Stimulated activated CD4-positive, alpha-beta T cell treated with anti-CD3 and anti-CD28 coated beads, Interleukin-12 subunit alpha, Interleukin-12 subunit beta, amount 100 ng/mL, for 24 hours (primary cell): ENCODE measurements at regions not wholly inside any gene's neighbourhood (a gene's known extent, or its start where the extent isn't known, plus 50 kb on each side); places are given as distances from the start of the nearest gene placed in this dataset.
"Not testable (repeated sequence)": the region's sequence is repeated elsewhere in the genome, so short reads cannot be mapped to it uniquely, and the experiment has no call there.

Experiments
- DNase-seq, 2 experiments: peaks; one replicate each; pipeline ENCODE4 v3.0.0-alpha.2; 2020; ENCODE audit warnings: low read depth in 2 of 2

- DNase-seq: no peak
These were observed 169.0 kb upstream of the GRK3 start for GRCh38 chr22:25395468-25395867.

GRCh38 chr22:25395915-25396314, 168.6 kb upstream of the GRK3 start:
- no peak for DNase-seq

DNA sequence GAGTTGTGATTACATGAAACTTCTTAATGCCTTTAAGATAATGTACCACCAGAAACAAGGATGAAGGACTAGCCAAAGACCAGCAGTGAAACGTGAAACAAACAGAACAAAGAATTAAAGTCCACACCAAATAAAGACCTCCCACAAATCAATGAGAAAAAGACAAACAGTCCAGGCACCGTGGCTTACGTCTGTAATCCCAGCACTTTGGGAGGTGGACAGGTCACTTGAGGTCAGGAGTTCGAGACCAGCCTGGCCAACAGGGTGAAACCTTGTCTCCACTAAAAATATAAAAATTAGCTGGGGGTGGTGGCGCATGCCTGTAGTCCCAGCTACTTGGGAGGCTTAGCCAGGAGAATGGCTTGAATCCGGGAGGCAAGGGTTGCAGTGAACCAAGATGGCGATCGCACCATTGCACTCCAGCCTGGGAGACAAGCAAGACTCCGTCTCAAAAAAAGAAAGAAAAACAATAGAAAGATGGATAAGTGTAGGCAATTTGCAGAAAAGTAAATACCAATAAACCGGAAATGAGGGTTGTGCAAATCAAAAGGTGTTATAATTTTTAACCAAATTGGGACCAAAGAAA, 167.8 kb upstream of the GRK3 start:
- no peak for DNase-seq

DNA sequence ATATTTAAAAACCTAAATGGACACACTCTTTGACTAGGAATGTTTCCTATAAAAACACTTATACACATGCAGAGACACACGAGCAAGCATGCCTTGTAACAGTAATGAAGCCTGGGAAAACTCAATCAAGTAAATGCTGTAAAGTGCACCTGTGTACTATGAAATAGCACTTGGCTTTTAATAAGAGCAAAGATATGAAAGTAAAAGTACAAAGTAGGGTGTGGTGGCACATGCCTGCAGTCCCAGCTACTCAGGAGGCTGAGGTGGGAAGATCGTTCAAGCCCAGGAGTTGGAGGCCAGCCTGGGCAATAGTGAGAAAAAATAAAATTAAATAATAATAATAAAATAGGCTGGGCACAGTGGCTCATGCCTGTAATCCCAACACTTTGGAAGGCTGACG, 166.9 kb upstream of the GRK3 start:
- DNase-seq: no peak

GRCh38 chr22:25398591-25399062, 165.8 kb upstream of the GRK3 start:
- DNase-seq: peak; percentile 3 to 22

GRCh38 chr22:25399649-25400151, 164.8 kb upstream of the GRK3 start:
- DNase-seq: no peak

DNA sequence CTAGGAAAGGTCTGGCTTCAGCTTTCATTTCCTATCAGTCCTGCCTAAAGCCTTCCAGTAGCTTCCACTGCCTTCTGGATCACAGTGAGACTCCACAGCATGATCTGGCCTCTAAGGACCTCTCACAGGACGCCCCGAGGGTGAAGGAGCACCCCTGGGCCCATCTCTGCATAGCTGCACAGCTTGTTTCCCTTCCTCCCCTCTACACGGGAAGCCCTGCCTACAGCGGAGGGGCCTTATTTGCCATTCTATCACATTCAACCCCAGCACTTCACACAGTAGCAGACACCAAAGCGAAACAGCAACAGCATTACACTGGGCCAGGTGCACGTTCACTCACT, 162.3 kb upstream of the GRK3 start:
- no peak for DNase-seq

GRCh38 chr22:25402501-25403283, 161.8 kb upstream of the GRK3 start:
- DNase-seq: no peak

DNA sequence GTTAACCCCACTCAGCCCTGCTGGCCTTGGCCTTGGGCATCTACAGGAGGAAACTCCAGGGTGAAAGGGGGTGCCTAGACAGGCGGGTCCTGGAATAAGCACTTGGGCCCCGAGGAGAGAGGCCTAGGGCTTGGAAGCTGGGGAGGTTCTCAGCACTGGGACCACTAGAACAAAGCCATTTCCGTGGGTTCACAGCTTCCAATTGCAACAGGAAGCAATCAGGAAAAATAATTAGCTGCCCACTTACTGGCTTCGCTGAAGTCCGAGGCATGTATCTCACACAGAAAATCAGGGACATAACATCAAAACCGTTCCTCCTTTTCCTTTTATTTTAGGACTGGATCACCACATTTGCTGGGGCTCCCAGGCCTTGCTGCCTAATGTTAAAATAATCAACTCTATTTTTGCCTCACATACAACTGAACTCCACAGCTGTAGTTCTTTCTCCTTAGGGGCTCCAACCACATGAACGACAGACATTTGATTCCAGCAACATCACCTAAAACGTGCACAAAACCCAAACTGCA, 161.1 kb upstream of the GRK3 start:
- no peak for DNase-seq

DNA sequence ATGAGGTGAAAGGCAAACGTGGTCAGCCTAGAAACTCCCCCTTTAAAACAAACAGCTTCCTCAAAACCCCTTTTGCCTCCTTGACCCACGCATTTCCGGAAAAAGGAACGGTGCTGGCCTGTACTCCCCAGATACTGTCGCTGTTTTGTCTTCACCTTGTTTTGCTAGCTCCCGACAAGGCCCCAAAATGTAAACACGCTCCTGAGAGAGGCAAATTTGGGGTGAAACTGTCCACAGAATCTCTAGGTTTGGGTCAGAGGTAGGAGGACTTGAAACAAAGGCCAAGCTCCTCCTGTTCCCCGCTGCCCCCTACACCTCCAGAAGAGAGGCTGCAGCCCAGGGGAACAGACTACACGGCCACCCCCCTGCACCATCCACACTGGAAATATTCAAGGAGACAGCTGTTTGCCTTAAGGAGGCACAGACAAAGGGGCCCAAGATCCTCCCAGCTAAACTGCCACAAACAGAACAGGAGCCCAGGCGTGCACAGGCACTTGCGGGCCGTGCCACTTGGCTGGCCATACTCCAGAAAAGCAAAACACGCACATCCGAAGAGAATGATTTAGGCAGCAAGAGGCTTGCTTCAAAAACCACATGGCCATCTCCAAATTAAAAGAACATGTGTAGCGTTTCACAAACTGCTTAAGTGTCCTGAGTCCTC, 160.5 kb upstream of the GRK3 start:
- no peak for DNase-seq

GRCh38 chr22:25404556-25404927, 159.9 kb upstream of the GRK3 start:
- no peak for DNase-seq

GRCh38 chr22:25404928-25405816, 159.3 kb upstream of the GRK3 start:
- DNase-seq: peak; percentile 15 to 69

DNA sequence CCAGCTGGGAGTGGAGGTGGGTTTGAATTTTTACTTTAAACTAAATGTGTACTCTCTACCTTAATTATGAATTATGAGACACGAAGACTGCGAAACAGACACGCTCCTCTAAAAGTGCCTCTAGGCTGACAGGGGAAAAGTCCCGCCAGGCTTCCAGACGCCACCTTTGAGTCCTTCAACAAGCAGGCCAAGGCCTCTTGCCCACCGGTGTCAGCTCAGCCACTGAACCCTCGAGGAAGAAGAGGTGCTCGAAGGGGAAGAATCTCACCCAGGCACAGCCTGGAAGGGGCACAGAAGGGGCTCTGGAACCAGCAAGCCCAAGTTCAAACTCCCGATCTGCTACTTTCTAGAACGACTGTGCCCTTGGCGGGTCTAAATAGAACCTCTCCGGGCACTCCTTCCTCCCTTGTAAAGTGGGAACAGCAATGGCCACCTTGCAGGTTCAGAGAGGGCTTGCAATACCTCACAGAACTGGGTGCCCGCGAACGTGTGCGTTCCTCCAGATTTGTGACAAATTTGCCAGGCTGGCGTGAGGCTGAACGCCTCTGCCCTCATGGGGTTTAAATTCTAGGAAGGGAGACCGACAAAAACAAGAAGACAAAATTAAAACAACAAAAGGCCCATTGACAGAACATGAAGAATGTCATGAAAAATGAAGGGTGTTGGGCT, 158.5 kb upstream of the GRK3 start:
- no peak for DNase-seq

- no peak for DNase-seq
These were observed 157.8 kb upstream of the GRK3 start for GRCh38 chr22:25406510-25407210.

DNA sequence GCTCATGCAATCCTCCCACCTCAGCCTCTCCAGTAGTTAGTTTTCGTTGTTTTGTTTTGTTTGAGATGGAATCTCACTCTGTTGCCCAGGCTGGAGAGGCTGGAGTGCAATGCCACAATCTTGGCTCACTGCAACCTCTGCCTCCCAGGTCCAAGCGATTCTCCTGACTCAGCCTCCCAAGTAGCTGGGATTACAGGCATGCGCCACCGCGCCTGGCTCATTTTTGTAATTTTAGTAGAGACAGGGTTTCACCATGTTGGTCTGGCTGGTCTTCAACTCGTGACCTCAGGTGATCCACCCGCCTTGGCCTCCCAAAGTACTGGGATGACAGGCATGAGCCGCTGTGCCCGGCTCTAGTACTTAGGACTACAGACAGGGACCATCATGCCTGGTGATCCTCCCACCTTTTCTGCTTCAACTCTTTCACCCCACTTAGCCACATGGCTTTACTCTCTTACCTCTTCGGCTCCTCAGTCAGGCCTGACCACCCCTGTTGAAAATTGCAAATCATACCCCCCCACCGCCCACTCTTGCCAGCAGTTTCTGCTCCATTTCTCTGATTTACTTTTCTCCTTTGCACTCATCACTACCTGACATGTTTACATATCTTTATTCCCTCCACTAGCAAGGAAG, 157.1 kb upstream of the GRK3 start:
- no peak for DNase-seq

DNA sequence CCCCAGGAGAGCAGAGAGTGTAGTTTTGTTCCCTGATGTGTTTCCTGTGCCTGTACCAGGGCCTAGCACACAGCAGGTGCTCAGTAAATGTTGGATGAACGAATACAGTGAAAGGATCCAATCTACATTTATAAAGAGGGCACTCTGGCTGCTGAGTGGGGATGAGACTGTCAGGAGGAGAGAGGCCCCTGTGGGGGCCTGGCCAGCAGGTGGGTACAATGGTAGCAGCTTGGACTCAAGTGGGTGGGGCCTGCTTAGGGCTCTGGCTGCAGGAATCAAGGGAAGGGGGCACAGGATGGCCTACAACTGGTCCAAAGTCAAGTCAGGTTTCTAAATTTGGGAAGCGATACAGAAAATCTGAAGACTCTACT, 156.6 kb upstream of the GRK3 start:
- DNase-seq: no peak

GRCh38 chr22:25409240-25409639, 155.2 kb upstream of the GRK3 start:
- no peak for DNase-seq

DNA sequence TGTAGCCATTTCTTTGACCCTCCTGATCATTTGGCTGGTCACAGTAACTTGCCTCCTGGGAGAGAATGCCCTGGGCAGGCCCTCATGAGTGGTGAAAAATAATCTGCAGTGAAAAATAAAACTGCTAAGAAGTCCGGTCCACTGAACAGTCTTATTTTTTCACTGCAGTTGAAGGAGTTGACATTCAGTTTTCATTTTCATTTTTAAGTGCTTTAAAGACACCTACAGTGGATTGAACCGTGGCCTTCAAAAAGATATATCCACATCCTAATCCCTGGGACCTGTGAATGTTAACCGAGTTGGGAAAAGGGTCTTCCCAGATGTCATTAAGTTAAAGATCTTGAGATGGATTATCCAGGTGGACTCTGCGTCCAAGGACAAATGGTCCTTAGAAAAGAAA, 153.6 kb upstream of the GRK3 start:
- no peak for DNase-seq

GRCh38 chr22:25413620-25414019, 150.9 kb upstream of the GRK3 start:
- DNase-seq: no peak

GRCh38 chr22:25415731-25416130, 148.7 kb upstream of the GRK3 start:
- DNase-seq: not testable (repeated sequence)
